Liver (tissue), 8 donors: ENCODE measurements at regions not wholly inside any gene's neighbourhood (a gene's known extent, or its start where the extent isn't known, plus 50 kb on each side); places are given as distances from the start of the nearest gene placed in this dataset.

Experiments
- DNase-seq: peaks from one replicate; pipeline ENCODE4 v3.0.0-alpha.2; 2017; ENCODE audit warnings: low spot score
- H3K27ac ChIP-seq, 2 donors: one replicate each; pipeline ENCODE4 v1.7.0; 2013; ENCODE audit warnings: inconsistent platforms in 2 of 2, low read length in 2 of 2, control low read depth in 1 of 2, low read depth in 1 of 2, mild to moderate bottlenecking in 1 of 2
- H3K27me3 ChIP-seq, 4 donors: one replicate each; pipeline versions ENCODE4 v1.6.1 to v1.7.0; 2013; ENCODE audit warnings: low read length in 3 of 4, inconsistent platforms in 1 of 4, mild to moderate bottlenecking in 1 of 4, moderate library complexity in 1 of 4; ENCODE audit not compliant: control insufficient read depth in 4 of 4, insufficient read depth in 4 of 4
- H3K36me3 ChIP-seq, 4 donors: one replicate each; pipeline versions ENCODE4 v1.6.1 to v1.7.0; 2013; ENCODE audit warnings: low read length in 3 of 4, mild to moderate bottlenecking in 3 of 4, low read depth in 1 of 4, moderate library complexity in 1 of 4; ENCODE audit not compliant: control insufficient read depth in 4 of 4, insufficient read depth in 3 of 4
- H3K4me1 ChIP-seq, 4 donors: one replicate each; pipeline versions ENCODE4 v1.6.1 to v1.7.0; 2013; ENCODE audit warnings: low read length in 3 of 4, mild to moderate bottlenecking in 3 of 4, moderate library complexity in 1 of 4; ENCODE audit not compliant: control insufficient read depth in 4 of 4, insufficient read depth in 4 of 4
- H3K4me3 ChIP-seq, 3 donors: one replicate each; pipeline versions ENCODE4 v1.6.1 to v1.7.0; 2013; ENCODE audit warnings: low read length in 3 of 3, control low read depth in 1 of 3, low read depth in 1 of 3, mild to moderate bottlenecking in 1 of 3
- H3K9ac ChIP-seq, 2 donors: one replicate each; pipeline ENCODE4 v1.7.0; 2013; ENCODE audit warnings: low read length in 2 of 2, mild to moderate bottlenecking in 2 of 2, moderate library complexity in 2 of 2, control low read depth in 1 of 2, low read depth in 1 of 2
- H3K9me3 ChIP-seq, 4 donors: one replicate each; pipeline versions ENCODE4 v1.6.1 to v1.7.0; 2013; ENCODE audit warnings: low read length in 3 of 4; ENCODE audit not compliant: control insufficient read depth in 4 of 4
- EGR1 ChIP-seq, 2 donors: IDR thresholded peaks; 2 replicates each; pipeline ENCODE4 v1.6.1; 2016 to 2018; ENCODE audit warnings: antibody characterized with exemption in 2 of 2, low read depth in 2 of 2
- FOXA1 ChIP-seq: IDR thresholded peaks from 2 replicates; pipeline ENCODE4 v1.6.1; 2016; ENCODE audit warnings: antibody characterized with exemption
- FOXA2 ChIP-seq: IDR thresholded peaks from 2 replicates; pipeline ENCODE4 v1.6.1; 2016; ENCODE audit warnings: antibody characterized with exemption
- GABPA ChIP-seq, 2 donors: IDR thresholded peaks in 1 of 2; conservative IDR thresholded peaks in 1 of 2; 2 replicates each; pipeline ENCODE4 v1.6.1; 2016; ENCODE audit warnings: antibody characterized with exemption in 2 of 2, mild to moderate bottlenecking in 1 of 2, moderate library complexity in 1 of 2
- HNF4A ChIP-seq, 2 donors: conservative IDR thresholded peaks; 2 replicates each; pipeline ENCODE4 v1.6.1; 2016; ENCODE audit warnings: antibody characterized with exemption in 2 of 2, mild to moderate bottlenecking in 2 of 2
- HNF4G ChIP-seq: IDR thresholded peaks from 2 replicates; pipeline ENCODE4 v1.6.1; 2016; ENCODE audit warnings: antibody characterized with exemption
- JUND ChIP-seq, 2 donors: IDR thresholded peaks; 2 replicates each; pipeline ENCODE4 v1.6.1; 2016; ENCODE audit warnings: antibody characterized with exemption in 2 of 2
- NR2F2 ChIP-seq: IDR thresholded peaks from 2 replicates; pipeline ENCODE4 v1.6.1; 2016; ENCODE audit warnings: antibody characterized with exemption
- RAD21 ChIP-seq, 2 donors: IDR thresholded peaks; 2 replicates each; pipeline ENCODE4 v1.6.1; 2016; ENCODE audit warnings: antibody characterized with exemption in 2 of 2, mild to moderate bottlenecking in 2 of 2
- RXRA ChIP-seq, 2 donors: IDR thresholded peaks; 2 replicates each; pipeline ENCODE4 v1.6.1; 2017 to 2018; ENCODE audit warnings: antibody characterized with exemption in 2 of 2, mild to moderate bottlenecking in 1 of 2
- SP1 ChIP-seq: IDR thresholded peaks from 2 replicates; pipeline ENCODE4 v1.6.1; 2018; ENCODE audit warnings: antibody characterized with exemption, mild to moderate bottlenecking
- TAF1 ChIP-seq: conservative IDR thresholded peaks from 2 replicates; pipeline ENCODE4 v1.6.1; 2016; ENCODE audit warnings: antibody characterized with exemption, mild to moderate bottlenecking
- YY1 ChIP-seq: IDR thresholded peaks from 2 replicates; pipeline ENCODE4 v1.6.1; 2016; ENCODE audit warnings: antibody characterized with exemption, mild to moderate bottlenecking
- WGBS: extraction: QIAGEN DNeasy Blood & Tissue Kit; methylation state at CpG from one replicate; pipeline ENCODE4 v1.1.7; 2013; 5-methylcytosine and 5-hydroxymethylcytosine counted together
- TF ChIP-seq, protein P1 (sequence below): IDR thresholded peaks from 2 replicates; pipeline ENCODE4 v1.6.1; 2016; ENCODE audit warnings: antibody characterized with exemption
- TF ChIP-seq, protein P2 (sequence below): IDR thresholded peaks from 2 replicates; pipeline ENCODE4 v1.6.1; 2016; ENCODE audit warnings: antibody characterized with exemption, mild to moderate bottlenecking
- TF ChIP-seq, protein P3 (sequence below): IDR thresholded peaks from 2 replicates; pipeline ENCODE4 v1.6.1; 2016; ENCODE audit warnings: antibody characterized with exemption
- TF ChIP-seq, protein P4 (sequence below): fragments of 150-350 bp; IDR thresholded peaks from 2 replicates; pipeline ENCODE4 v1.5.1; 2017; ENCODE audit warnings: improper control_type of control experiment, low read depth, low read length; ENCODE audit not compliant: missing input control
- TF ChIP-seq, protein P5 (sequence below): IDR thresholded peaks from 2 replicates; pipeline ENCODE4 v1.6.1; 2016; ENCODE audit warnings: antibody characterized with exemption
- donor health status: healthy.
- donor health status: healthy.
- donor health status: healthy.
- donor health status: healthy.
- donor health status: healthy.

DNA sequence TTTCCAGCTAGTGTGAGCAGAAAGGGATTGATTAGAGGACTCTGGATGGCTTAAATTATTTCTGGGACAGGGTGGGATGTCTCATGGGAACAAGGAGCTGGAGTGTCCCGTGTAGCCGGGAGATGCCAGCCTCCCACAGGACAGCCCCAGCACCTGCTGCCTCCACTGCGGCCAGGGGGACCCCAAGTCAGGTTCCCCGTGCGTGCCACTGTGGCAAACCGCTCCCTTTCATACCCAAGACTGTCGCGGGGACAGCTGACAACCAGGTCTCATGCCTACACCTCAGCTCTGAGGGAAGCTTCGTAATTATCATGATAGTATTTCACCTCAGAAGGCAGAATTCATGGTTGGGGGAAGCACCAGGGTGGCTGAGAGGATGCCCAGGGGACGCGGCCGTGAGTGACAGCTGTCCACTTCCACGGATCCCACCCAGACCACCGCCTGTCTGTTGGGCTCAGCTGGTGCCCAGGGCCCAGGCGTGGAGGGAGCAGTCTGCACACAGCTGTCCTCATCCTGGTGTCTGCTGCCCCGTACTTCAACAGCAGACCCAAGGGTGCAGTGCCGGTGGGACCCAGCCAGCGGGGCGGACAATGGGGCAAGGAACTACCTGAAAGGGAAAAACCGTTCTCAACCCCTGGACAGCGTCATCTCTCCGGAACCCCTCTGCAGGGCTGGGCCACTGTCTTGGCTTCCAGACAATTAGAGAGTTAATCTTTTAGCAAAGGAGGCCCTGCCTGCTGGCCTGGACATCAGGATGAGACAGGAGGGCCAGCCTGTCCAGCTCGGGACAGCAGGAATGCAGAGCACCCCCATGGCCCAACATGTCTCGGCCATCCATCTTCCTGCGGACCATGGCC lies 166.9 kb downstream of the OLFM1 start:
- Histone ChIP-seq H3K9ac (no peak overlapping the region), H3K27ac (no peak overlapping the region), H3K36me3 (no peaks in the 10 kb centered on the region), H3K9me3 (no peaks in the 10 kb centered on the region), H3K4me1 (peaks cover 0 to 2% (median 0%) of the 10 kb centered on the region in 4 donors), H3K27me3 (no peaks in the 10 kb centered on the region), H3K4me3 (no peak overlapping the region)
- TF ChIP-seq, protein P1, sequence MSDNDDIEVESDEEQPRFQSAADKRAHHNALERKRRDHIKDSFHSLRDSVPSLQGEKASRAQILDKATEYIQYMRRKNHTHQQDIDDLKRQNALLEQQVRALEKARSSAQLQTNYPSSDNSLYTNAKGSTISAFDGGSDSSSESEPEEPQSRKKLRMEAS, result no peak
- TF ChIP-seq, protein P2, sequence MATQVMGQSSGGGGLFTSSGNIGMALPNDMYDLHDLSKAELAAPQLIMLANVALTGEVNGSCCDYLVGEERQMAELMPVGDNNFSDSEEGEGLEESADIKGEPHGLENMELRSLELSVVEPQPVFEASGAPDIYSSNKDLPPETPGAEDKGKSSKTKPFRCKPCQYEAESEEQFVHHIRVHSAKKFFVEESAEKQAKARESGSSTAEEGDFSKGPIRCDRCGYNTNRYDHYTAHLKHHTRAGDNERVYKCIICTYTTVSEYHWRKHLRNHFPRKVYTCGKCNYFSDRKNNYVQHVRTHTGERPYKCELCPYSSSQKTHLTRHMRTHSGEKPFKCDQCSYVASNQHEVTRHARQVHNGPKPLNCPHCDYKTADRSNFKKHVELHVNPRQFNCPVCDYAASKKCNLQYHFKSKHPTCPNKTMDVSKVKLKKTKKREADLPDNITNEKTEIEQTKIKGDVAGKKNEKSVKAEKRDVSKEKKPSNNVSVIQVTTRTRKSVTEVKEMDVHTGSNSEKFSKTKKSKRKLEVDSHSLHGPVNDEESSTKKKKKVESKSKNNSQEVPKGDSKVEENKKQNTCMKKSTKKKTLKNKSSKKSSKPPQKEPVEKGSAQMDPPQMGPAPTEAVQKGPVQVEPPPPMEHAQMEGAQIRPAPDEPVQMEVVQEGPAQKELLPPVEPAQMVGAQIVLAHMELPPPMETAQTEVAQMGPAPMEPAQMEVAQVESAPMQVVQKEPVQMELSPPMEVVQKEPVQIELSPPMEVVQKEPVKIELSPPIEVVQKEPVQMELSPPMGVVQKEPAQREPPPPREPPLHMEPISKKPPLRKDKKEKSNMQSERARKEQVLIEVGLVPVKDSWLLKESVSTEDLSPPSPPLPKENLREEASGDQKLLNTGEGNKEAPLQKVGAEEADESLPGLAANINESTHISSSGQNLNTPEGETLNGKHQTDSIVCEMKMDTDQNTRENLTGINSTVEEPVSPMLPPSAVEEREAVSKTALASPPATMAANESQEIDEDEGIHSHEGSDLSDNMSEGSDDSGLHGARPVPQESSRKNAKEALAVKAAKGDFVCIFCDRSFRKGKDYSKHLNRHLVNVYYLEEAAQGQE, result no peak
- TF ChIP-seq YY1 (no peak), RAD21 (IDR thresholded peaks at IDR 0.05) (no peak), HNF4G (no peak), FOXA1 (no peak), FOXA2 (no peak), TAF1 (no peak)
- TF ChIP-seq, protein P3, sequence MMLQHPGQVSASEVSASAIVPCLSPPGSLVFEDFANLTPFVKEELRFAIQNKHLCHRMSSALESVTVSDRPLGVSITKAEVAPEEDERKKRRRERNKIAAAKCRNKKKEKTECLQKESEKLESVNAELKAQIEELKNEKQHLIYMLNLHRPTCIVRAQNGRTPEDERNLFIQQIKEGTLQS, result no peak
- TF ChIP-seq, protein P4, sequence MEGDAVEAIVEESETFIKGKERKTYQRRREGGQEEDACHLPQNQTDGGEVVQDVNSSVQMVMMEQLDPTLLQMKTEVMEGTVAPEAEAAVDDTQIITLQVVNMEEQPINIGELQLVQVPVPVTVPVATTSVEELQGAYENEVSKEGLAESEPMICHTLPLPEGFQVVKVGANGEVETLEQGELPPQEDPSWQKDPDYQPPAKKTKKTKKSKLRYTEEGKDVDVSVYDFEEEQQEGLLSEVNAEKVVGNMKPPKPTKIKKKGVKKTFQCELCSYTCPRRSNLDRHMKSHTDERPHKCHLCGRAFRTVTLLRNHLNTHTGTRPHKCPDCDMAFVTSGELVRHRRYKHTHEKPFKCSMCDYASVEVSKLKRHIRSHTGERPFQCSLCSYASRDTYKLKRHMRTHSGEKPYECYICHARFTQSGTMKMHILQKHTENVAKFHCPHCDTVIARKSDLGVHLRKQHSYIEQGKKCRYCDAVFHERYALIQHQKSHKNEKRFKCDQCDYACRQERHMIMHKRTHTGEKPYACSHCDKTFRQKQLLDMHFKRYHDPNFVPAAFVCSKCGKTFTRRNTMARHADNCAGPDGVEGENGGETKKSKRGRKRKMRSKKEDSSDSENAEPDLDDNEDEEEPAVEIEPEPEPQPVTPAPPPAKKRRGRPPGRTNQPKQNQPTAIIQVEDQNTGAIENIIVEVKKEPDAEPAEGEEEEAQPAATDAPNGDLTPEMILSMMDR, result no peak
- WGBS, result 81% methylated on average over 25 of the region's 25 CpGs
- DNase-seq, result no peak

DNA sequence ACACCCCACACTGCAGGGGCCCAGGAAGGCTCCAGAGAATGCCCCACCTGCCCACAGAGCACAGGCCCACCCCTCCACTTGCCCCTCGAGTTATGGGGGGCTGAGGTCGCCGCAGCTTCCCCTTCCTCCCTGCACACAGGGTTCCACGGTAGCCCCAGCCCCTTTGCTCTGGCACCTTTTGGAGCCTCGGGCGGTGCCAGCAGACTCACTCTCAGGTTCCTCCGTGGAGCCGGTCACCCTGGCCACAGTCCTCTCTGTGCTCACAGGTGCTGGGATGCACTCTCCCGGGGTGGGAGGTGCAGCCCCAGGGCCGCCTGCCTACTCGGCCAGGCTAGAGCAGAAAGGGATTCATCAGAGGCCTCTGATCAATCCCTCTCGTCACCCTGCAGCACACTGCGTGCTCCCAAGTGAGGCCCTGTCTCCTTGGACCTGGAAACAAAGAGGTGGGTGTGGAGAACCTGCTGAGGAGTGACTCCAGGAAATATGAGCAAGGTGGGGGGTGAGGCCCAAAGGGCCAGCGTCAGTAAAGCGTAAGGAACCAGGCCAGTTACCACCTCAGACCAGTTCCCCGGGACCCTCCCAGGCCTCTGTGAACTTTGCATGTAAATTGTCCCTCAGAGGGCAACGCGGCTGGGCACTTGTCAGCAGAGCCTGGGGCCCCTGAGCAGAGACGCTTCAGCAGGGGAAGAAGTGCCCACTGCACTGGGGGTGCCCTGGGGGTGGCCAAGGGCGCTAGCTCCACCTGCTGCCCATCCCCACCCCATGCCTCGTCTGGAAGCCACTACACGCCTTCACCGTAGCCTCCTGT lies 167.8 kb downstream of the OLFM1 start:
- Histone ChIP-seq H3K4me3 (no peak overlapping the region), H3K4me1 (peaks cover 0 to 2% (median 0%) of the 10 kb centered on the region in 4 donors), H3K9me3 (no peaks in the 10 kb centered on the region), H3K9ac (no peak overlapping the region), H3K27ac (no peak overlapping the region), H3K27me3 (no peaks in the 10 kb centered on the region), H3K36me3 (no peaks in the 10 kb centered on the region)
- DNase-seq, result no peak
- TF ChIP-seq JUND (IDR thresholded peaks at IDR 0.05) (no peak), RXRA (IDR thresholded peaks at IDR 0.05) (no peak), EGR1 (IDR thresholded peaks at IDR 0.05; ENCODE audit: low read depth in 2 of 2) (no peak), HNF4G (no peak), FOXA1 (no peak), YY1 (no peak), HNF4A (conservative IDR thresholded peaks at IDR 0.05) (no peak), SP1 (no peak), GABPA (IDR thresholded peaks at IDR 0.05 in 1 of 2, conservative IDR thresholded peaks at IDR 0.05 in 1 of 2) (no peak), TAF1 (no peak), NR2F2 (no peak), RAD21 (IDR thresholded peaks at IDR 0.05) (no peak), FOXA2 (no peak)
- TF ChIP-seq, protein P1, result no peak
- TF ChIP-seq, protein P3, result no peak
- TF ChIP-seq, protein P4, result no peak
- TF ChIP-seq, protein P5, sequence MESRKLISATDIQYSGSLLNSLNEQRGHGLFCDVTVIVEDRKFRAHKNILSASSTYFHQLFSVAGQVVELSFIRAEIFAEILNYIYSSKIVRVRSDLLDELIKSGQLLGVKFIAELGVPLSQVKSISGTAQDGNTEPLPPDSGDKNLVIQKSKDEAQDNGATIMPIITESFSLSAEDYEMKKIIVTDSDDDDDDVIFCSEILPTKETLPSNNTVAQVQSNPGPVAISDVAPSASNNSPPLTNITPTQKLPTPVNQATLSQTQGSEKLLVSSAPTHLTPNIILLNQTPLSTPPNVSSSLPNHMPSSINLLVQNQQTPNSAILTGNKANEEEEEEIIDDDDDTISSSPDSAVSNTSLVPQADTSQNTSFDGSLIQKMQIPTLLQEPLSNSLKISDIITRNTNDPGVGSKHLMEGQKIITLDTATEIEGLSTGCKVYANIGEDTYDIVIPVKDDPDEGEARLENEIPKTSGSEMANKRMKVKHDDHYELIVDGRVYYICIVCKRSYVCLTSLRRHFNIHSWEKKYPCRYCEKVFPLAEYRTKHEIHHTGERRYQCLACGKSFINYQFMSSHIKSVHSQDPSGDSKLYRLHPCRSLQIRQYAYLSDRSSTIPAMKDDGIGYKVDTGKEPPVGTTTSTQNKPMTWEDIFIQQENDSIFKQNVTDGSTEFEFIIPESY, result no peak
- WGBS, result 60% methylated on average over 23 of the region's 23 CpGs
